PC-9 (cell line): ENCODE measurements at regions not wholly inside any gene's neighbourhood (a gene's known extent, or its start where the extent isn't known, plus 50 kb on each side); places are given as distances from the start of the nearest gene placed in this dataset.
A peak's percentile ranks its signal among the peaks of the same experiment; 100 is the strongest.

Experiments used
- BruUV-seq: library from RNA; stranded (reverse); fragments of 400-500 nt; replicated peaks from 2 replicates; lab custom pipeline; 2021; lab: Mats Ljungman, UMichigan
- CTCF ChIA-PET: fragments of 300-600 bp; sonication (Branson Sonifier 250); formaldehyde crosslinking; loops from one replicate; lab custom pipeline; 2022; ENCODE audit warnings: antibody characterized with exemption; lab: Charles Lee
- POLR2A ChIA-PET: fragments of 300-600 bp; sonication (Branson Sonifier 250); formaldehyde crosslinking; loops from one replicate; lab custom pipeline; 2022; ENCODE audit warnings: antibody characterized with exemption; ENCODE audit not compliant: unreplicated experiment; lab: Charles Lee
- DNase-seq, 2 experiments: peaks; one replicate each; pipeline versions ENCODE4 v3.0.0 to v3.0.0-alpha.2; 2015 to 2022; ENCODE audit warnings: mixed read lengths in 1 of 2
- H2AFZ ChIP-seq: fragments of 200-600 bp; sonication (generic); 2 replicates; pipeline ENCODE4 v1.8.1; 2017; ENCODE audit warnings: antibody characterized with exemption
- H3F3A ChIP-seq: fragments of 200-600 bp; sonication (generic); 2 replicates; pipeline ENCODE4 v1.8.1; 2017; ENCODE audit warnings: antibody characterized with exemption, mild to moderate bottlenecking, low read depth; ENCODE audit not compliant: insufficient read depth
- H3K27ac ChIP-seq: fragments of 200-600 bp; sonication (generic); 2 replicates; pipeline ENCODE4 v1.6.1; 2016; ENCODE audit warnings: mixed run types
- H3K27me3 ChIP-seq: fragments of 200-600 bp; sonication (generic); 2 replicates; pipeline ENCODE4 v1.6.1; 2016; ENCODE audit warnings: low read depth, mixed run types; ENCODE audit not compliant: insufficient read depth
- H3K36me3 ChIP-seq: fragments of 200-600 bp; sonication (generic); 2 replicates; pipeline ENCODE4 v1.6.1; 2016; ENCODE audit warnings: low read depth, mixed run types
- H3K4me1 ChIP-seq: fragments of 200-600 bp; sonication (generic); replicated peaks from 2 replicates; pipeline ENCODE4 v1.6.1; 2016; ENCODE audit warnings: mixed run types; ENCODE audit not compliant: insufficient read depth
- H3K4me2 ChIP-seq: fragments of 200-600 bp; sonication (generic); 2 replicates; pipeline ENCODE4 v1.6.1; 2017; ENCODE audit warnings: mixed run types
- H3K4me3 ChIP-seq: fragments of 200-600 bp; sonication (generic); 2 replicates; pipeline ENCODE4 v1.6.1; 2016; ENCODE audit warnings: mixed run types
- H3K79me2 ChIP-seq: fragments of 200-600 bp; sonication (generic); 2 replicates; pipeline ENCODE4 v1.6.1; 2017; ENCODE audit warnings: low read depth, mixed run types
- H3K9me2 ChIP-seq: fragments of 200-600 bp; sonication (generic); 2 replicates; pipeline ENCODE4 v1.8.1; 2017; ENCODE audit warnings: mild to moderate bottlenecking; ENCODE audit not compliant: insufficient read depth
- H3K9me3 ChIP-seq: fragments of 200-600 bp; sonication (generic); 2 replicates; pipeline ENCODE4 v1.8.1; 2016; ENCODE audit warnings: low read depth; ENCODE audit not compliant: insufficient read depth
- H4K20me1 ChIP-seq: fragments of 200-600 bp; sonication (generic); 2 replicates; pipeline ENCODE4 v1.8.1; 2017; ENCODE audit not compliant: insufficient read depth
- CTCF ChIP-seq: fragments of 200-600 bp; sonication (generic); conservative IDR thresholded peaks from 2 replicates; pipeline ENCODE4 v1.6.1; 2017; ENCODE audit warnings: mixed run types, antibody characterized with exemption, mild to moderate bottlenecking, moderate library complexity
- EZH2 ChIP-seq: fragments of 200-600 bp; sonication (generic); IDR thresholded peaks from 2 replicates; pipeline ENCODE4 v1.8.0; 2017; ENCODE audit warnings: antibody characterized with exemption, low read depth
- intact Hi-C: fragments of 100-400 bp; cut with micrococcal nuclease; formaldehyde crosslinking; loops from one replicate; pipeline ENCODE4 v1.10.0; 2022; ENCODE audit not compliant: unreplicated experiment

DNA sequence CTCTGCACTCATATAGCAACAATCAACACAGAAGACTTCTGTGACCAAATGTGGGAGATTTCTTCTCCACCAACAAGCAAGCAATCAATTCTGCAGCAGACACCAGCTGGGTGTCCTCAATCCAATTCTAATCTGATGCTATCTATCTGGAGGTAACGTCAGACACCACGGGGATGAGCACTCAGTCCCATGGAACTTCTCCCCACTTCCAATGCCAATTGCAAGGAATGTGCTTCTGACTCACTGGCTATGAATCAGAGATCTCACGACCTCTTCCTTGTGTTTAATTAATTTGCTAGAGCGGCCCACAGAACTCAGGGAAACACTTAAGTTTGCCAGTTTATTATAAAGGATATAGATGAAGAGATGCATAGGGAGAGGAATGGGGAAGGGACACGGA lies 103.5 kb upstream of the SIRPG start:
- TF ChIP-seq EZH2 (no peak), CTCF (no peak)
- Histone ChIP-seq H3K4me1 (peaks cover 71% of the 10 kb centered on the region), H3F3A (peaks cover 46% of the 10 kb centered on the region), H3K4me3 (no peak overlapping the region), H3K27ac (peak overlapping the region; percentile 77), H3K4me2 (peak overlapping the region; percentile 33), H3K27me3 (no peaks in the 10 kb centered on the region), H3K36me3 (0 out of 2 replicates have a peak, but pooled peaks cover 3% of the 10 kb centered on the region), H2AFZ (peak overlapping the region; percentile 30; the same call in 1 of the 2 replicates), H3K9me2 (no peaks in the 10 kb centered on the region), H4K20me1 (no peaks in the 10 kb centered on the region), H3K79me2 (no peaks in the 10 kb centered on the region), H3K9me3 (peaks cover under 1% of the 10 kb centered on the region; the same call in 1 of the 2 replicates)
- ChIA-PET CTCF (interaction anchor here (0.5 to 0.9 kb wide), 3 partner anchors 257 to 475 kb away, joined by 3 to 7 read pairs (median 5); no protein-coding TSS in a partner anchor), POLR2A (interaction anchor here (0.7 kb wide), 1 partner anchor 64 kb away, joined by 7 read pairs; no protein-coding TSS in a partner anchor)
- no TSS peak for BruUV-seq
- peak; percentile 34 to 89 for DNase-seq
- intact Hi-C loops, result loop anchor here (10.0 kb wide), 1 partner anchor 414 kb away; no protein-coding TSS in a partner anchor

GRCh38 chr20:1758765-1759164 lies 101.2 kb upstream of the SIRPG start:
- Histone ChIP-seq H3K4me1 (peaks cover 85% of the 10 kb centered on the region), H3K4me3 (no peak overlapping the region), H2AFZ (peak overlapping the region; percentile 23; the same call in 1 of the 2 replicates), H3K4me2 (peak overlapping the region; percentile 65; the same call in 1 of the 2 replicates), H3K36me3 (0 out of 2 replicates have a peak, but pooled peaks cover 7% of the 10 kb centered on the region), H3K9me2 (no peaks in the 10 kb centered on the region), H3K79me2 (no peaks in the 10 kb centered on the region), H3K9me3 (peaks cover 12% of the 10 kb centered on the region; the same call in 1 of the 2 replicates), H3F3A (peaks cover 42% of the 10 kb centered on the region), H4K20me1 (no peaks in the 10 kb centered on the region), H3K27me3 (no peaks in the 10 kb centered on the region), H3K27ac (peak overlapping the region; percentile 96)
- ChIA-PET CTCF (interaction anchor here (0.6 kb wide), 1 partner anchor 39 kb away, joined by 4 read pairs; no protein-coding TSS in a partner anchor), POLR2A (interaction anchor here (0.7 kb wide), 1 partner anchor 26 kb away, joined by 3 read pairs; no protein-coding TSS in a partner anchor)
- intact Hi-C loops, result no loop called here
- no TSS peak for BruUV-seq
- TF ChIP-seq CTCF (no peak), EZH2 (no peak)
- no peak for DNase-seq

DNA sequence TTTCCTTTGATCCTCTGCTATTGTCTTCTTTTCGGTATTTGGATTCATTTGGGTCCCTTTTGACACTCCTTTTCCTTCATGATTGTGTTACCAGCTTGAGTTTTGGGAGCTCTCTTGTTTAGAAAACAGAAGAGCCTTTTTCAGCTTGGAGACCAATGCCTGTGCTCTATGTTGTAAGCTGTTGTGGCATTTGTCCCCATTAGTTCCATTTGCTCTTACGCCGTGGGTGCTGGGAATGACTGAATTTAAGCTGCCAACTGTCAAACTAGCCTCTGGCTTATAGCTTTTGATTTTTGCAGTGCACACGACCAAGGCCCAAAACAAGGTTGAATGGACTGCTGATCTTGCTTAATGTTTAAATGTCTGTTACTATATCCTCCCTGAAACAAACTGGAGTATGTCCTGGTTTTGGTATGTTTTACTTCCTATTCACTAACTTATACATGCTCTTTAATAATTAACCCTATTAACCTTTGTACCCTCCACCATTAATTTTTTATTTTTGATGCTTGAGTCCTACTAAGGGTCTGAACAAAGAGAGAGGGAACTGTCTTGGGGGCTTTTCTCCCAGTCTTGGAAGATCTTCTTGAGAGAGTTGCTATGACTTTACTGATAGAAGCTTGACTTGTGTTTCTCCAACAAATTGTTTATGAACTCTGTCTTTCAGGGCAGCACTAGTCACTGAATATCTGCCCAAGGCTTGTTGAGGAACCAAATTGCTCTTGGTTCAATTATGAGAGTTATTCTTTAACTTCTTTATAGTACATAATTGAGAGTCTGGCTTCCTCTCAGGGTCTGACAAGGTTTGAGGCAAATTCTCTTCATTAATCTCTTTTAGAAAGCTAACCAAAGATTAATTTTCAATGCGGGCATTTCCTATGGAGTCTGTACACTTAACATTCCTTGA lies 100.3 kb upstream of the SIRPG start:
- POLR2A ChIA-PET, result interaction anchor here (0.6 to 0.9 kb wide), 4 partner anchors 37 to 457 kb away, joined by 3 to 10 read pairs (median 4); no protein-coding TSS in a partner anchor
- TF ChIP-seq EZH2 (no peak), CTCF (no peak)
- Histone ChIP-seq H4K20me1 (no peaks in the 10 kb centered on the region), H3K27ac (peak overlapping the region; percentile 96), H2AFZ (peak overlapping the region; percentile 23; the same call in 1 of the 2 replicates), H3K27me3 (no peaks in the 10 kb centered on the region), H3K4me2 (peak overlapping the region; percentile 65), H3K79me2 (no peaks in the 10 kb centered on the region), H3F3A (peaks cover 42% of the 10 kb centered on the region), H3K36me3 (0 out of 2 replicates have a peak, but pooled peaks cover 7% of the 10 kb centered on the region), H3K9me2 (no peaks in the 10 kb centered on the region), H3K4me1 (peaks cover 83% of the 10 kb centered on the region), H3K4me3 (no peak overlapping the region), H3K9me3 (peaks cover 12% of the 10 kb centered on the region; the same call in 1 of the 2 replicates)
- intact Hi-C loops, result loop anchor here (1.0 to 2.0 kb wide), 4 partner anchors 18 to 189 kb away; no protein-coding TSS in a partner anchor
- no peak for DNase-seq
- CTCF ChIA-PET, result interaction anchor here (0.6 to 1.5 kb wide), 5 partner anchors 19 to 254 kb away, joined by 3 to 8 read pairs (median 4); no protein-coding TSS in a partner anchor
- BruUV-seq, result no TSS peak
